ENCODE measurements at regions not wholly inside any gene's neighbourhood (a gene's known extent, or its start where the extent isn't known, plus 50 kb on each side); places are given as distances from the start of the nearest gene placed in this dataset.
"Not testable (repeated sequence)": the region's sequence is repeated elsewhere in the genome, so short reads cannot be mapped to it uniquely, and the experiment has no call there.

- DNase-seq: no peak
These were observed 264.9 kb downstream of the C12orf75 start for GRCh38 chr12:105595440-105595839.

- no peak for DNase-seq
These were observed 266.2 kb downstream of the C12orf75 start for GRCh38 chr12:105596731-105597130.

GRCh38 chr12:105598031-105598430 is 267.5 kb downstream of the C12orf75 start:
- no peak for DNase-seq

- DNase-seq: no peak
These were observed 270.5 kb downstream of the C12orf75 start for GRCh38 chr12:105600911-105601545.

GRCh38 chr12:105602312-105602711 is 271.8 kb downstream of the C12orf75 start:
- not testable (repeated sequence) for DNase-seq

GRCh38 chr12:105604281-105604680 is 273.8 kb downstream of the C12orf75 start:
- not testable (repeated sequence) for DNase-seq

GRCh38 chr12:105606613-105607012 is 276.1 kb downstream of the C12orf75 start:
- DNase-seq: not testable (repeated sequence)

GRCh38 chr12:105609001-105609400 is 278.5 kb downstream of the C12orf75 start:
- not testable (repeated sequence) for DNase-seq

GRCh38 chr12:105610459-105610858 is 280.0 kb downstream of the C12orf75 start:
- DNase-seq: no peak

GRCh38 chr12:105611340-105611739 is 280.8 kb downstream of the C12orf75 start:
- no peak for DNase-seq

- no peak for DNase-seq
These were observed 282.8 kb downstream of the C12orf75 start for GRCh38 chr12:105613269-105613668.

- no peak for DNase-seq
These were observed 283.4 kb downstream of the C12orf75 start for GRCh38 chr12:105613887-105614286.

GRCh38 chr12:105616971-105617540 is 286.6 kb downstream of the C12orf75 start:
- no peak for DNase-seq

GRCh38 chr12:105622220-105622619 is 291.7 kb downstream of the C12orf75 start:
- DNase-seq: no peak

GRCh38 chr12:105622846-105623736 is 292.6 kb downstream of the C12orf75 start:
- no peak for DNase-seq

GRCh38 chr12:105626653-105627052 is 296.2 kb downstream of the C12orf75 start:
- no peak for DNase-seq

GRCh38 chr12:105637470-105637869 is 307.0 kb downstream of the C12orf75 start:
- DNase-seq: no peak

- DNase-seq: no peak
These were observed 310.3 kb downstream of the C12orf75 start for GRCh38 chr12:105640761-105641160.

- DNase-seq: no peak
These were observed 311.3 kb downstream of the C12orf75 start for GRCh38 chr12:105641749-105642148.

GRCh38 chr12:105644770-105645169 is 314.3 kb downstream of the C12orf75 start:
- DNase-seq: no peak

GRCh38 chr12:105654606-105655005 is 324.1 kb downstream of the C12orf75 start:
- no peak for DNase-seq

- DNase-seq: no peak
These were observed 327.9 kb downstream of the C12orf75 start for GRCh38 chr12:105658389-105658788.

- no peak for DNase-seq
These were observed 329.0 kb downstream of the C12orf75 start for GRCh38 chr12:105659355-105660075.
